Keratinocyte (primary cell): ENCODE measurements at regions not wholly inside any gene's neighbourhood (a gene's known extent, or its start where the extent isn't known, plus 50 kb on each side); places are given as distances from the start of the nearest gene placed in this dataset.

ENCODE experiments used
- DNase-seq: peaks from one replicate; pipeline ENCODE4 v3.0.0-alpha.2; 2011; ENCODE audit warnings: low read depth, missing footprints, low spot score
- FAIRE-seq: peaks from 2 replicates; lab custom pipeline; 2011; peaks lifted over from hg19 to GRCh38; lab: Jason Lieb, UNC
- H2AFZ ChIP-seq: 2 replicates; pipeline ENCODE4 v1.6.0; 2012; ENCODE audit warnings: low read length, control low read depth, inconsistent platforms; ENCODE audit not compliant: control insufficient read depth
- H3K27ac ChIP-seq: 2 replicates; pipeline ENCODE4 v1.5.1; 2011; ENCODE audit warnings: low read length; ENCODE audit not compliant: control insufficient read depth, insufficient read depth
- H3K27me3 ChIP-seq: 3 replicates; pipeline ENCODE4 v1.6.0; 2011; ENCODE audit warnings: low read length; ENCODE audit not compliant: control insufficient read depth, insufficient read depth; ENCODE audit errors: extremely low read depth
- H3K36me3 ChIP-seq, 2 experiments: 2 replicates in 1 of 2; 3 replicates in 1 of 2; pipeline ENCODE4 v1.5.1; 2011; ENCODE audit warnings: low read length in 2 of 2, mild to moderate bottlenecking in 1 of 2; ENCODE audit not compliant: control insufficient read depth in 2 of 2, insufficient read depth in 2 of 2; ENCODE audit errors: extremely low read depth in 1 of 2
- H3K4me1 ChIP-seq: 3 replicates; pipeline ENCODE4 v1.5.1; 2011; ENCODE audit warnings: low read length; ENCODE audit not compliant: control insufficient read depth, insufficient read depth; ENCODE audit errors: extremely low read depth
- H3K4me2 ChIP-seq: 3 replicates; pipeline ENCODE4 v1.6.0; 2011; ENCODE audit warnings: low read depth, low read length; ENCODE audit not compliant: control insufficient read depth, insufficient read depth; ENCODE audit errors: extremely low read depth
- H3K4me3 ChIP-seq, 3 experiments: fragments of 200-600 bp in 1 of 3; sonication (generic) in 1 of 3; 2 replicates in 2 of 3; 3 replicates in 1 of 3; pipeline ENCODE4 v1.5.1; 2011 to 2016; ENCODE audit warnings: low read length in 3 of 3, mild to moderate bottlenecking in 3 of 3, control low read depth in 2 of 3, inconsistent platforms in 1 of 3, low read depth in 1 of 3, mixed read lengths in 1 of 3, mixed run types in 1 of 3, moderate library complexity in 1 of 3; ENCODE audit not compliant: control insufficient read depth in 2 of 3, insufficient read depth in 2 of 3; ENCODE audit errors: extremely low read depth in 1 of 3
- H3K79me2 ChIP-seq: 2 replicates; pipeline ENCODE4 v1.6.0; 2012; ENCODE audit warnings: low read length; ENCODE audit not compliant: control insufficient read depth, insufficient read depth
- H3K9ac ChIP-seq: 3 replicates; pipeline ENCODE4 v1.6.0; 2011; ENCODE audit warnings: low read length; ENCODE audit not compliant: control insufficient read depth, insufficient read depth; ENCODE audit errors: extremely low read depth
- H3K9me1 ChIP-seq: 3 replicates; pipeline ENCODE4 v1.6.0; 2011; ENCODE audit warnings: low read length; ENCODE audit not compliant: control insufficient read depth, insufficient read depth; ENCODE audit errors: extremely low read depth
- H3K9me3 ChIP-seq: 2 replicates; pipeline ENCODE4 v1.5.1; 2012; ENCODE audit warnings: low read depth, low read length; ENCODE audit not compliant: control insufficient read depth
- H4K20me1 ChIP-seq: 3 replicates; pipeline ENCODE4 v1.6.0; 2011; ENCODE audit warnings: low read length; ENCODE audit not compliant: control insufficient read depth, insufficient read depth; ENCODE audit errors: extremely low read depth
- EZH2 ChIP-seq: IDR thresholded peaks from one replicate; pipeline ENCODE4 v1.6.1; 2012; ENCODE audit warnings: inconsistent platforms, mild to moderate bottlenecking, low read length, moderate library complexity
- dilution Hi-C: fragments of 300-500 bp; cut with MboI; formaldehyde crosslinking; loops from one replicate; pipeline ENCODE4 v1.7.0; 2020; ENCODE audit warnings: low sequenced_read_pairs; ENCODE audit not compliant: extremely low pct_ligation_motif_present
- TF ChIP-seq, protein P1 (sequence below), 3 experiments: IDR thresholded peaks in 1 of 3; conservative IDR thresholded peaks in 1 of 3; optimal IDR thresholded peaks in 1 of 3; 2 replicates in 2 of 3; 3 replicates in 1 of 3; pipeline versions ENCODE3 to v1.5.1; 2011; ENCODE audit warnings: low read length in 3 of 3, mild to moderate bottlenecking in 3 of 3, moderate library complexity in 2 of 3, control low read depth in 1 of 3, inconsistent platforms in 1 of 3; ENCODE audit not compliant: insufficient read depth in 2 of 3; ENCODE audit errors: extremely low read depth in 1 of 3

DNA sequence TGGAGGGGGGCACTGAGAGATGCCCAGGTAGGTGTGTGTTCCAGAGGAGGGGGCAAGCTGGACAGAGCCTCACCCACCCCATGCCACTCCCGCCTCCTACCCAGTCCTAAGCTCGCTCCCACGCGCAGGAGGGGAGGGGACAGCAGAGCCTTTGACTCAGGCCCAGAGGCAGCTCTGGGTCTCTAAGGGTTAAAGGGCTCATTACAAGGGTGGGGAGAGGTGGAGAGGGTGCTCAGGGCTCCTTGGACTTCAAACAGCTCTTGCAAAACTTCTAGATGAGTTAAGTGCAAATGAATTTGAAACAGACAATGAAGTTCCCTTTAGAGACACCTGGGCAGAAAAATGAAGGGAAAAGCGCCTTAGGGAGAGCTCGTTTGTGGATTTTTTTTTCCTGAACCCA lies 104.2 kb upstream of the CASZ1 start:
- no peaks in the 10 kb centered on the region for H3K27me3 ChIP-seq
- H3K79me2 ChIP-seq: no peaks in the 10 kb centered on the region
- peak; percentile 95 for FAIRE-seq
- no peaks in the 10 kb centered on the region for H4K20me1 ChIP-seq
- no peak overlapping the region for H2AFZ ChIP-seq
- peaks cover 41% of the 10 kb centered on the region for H3K4me1 ChIP-seq
- H3K9me1 ChIP-seq: no peaks in the 10 kb centered on the region
- H3K4me2 ChIP-seq: peak overlapping the region; percentile 96
- H3K9ac ChIP-seq: peak overlapping the region; percentile 89
- H3K27ac ChIP-seq: peak overlapping the region; percentile 96
- dilution Hi-C loops: no loop called here
- H3K36me3 ChIP-seq: no peaks in the 10 kb centered on the region
- DNase-seq: no peak
- no peaks in the 10 kb centered on the region for H3K9me3 ChIP-seq
- peak overlapping the region; percentile 8 to 61 (median 58) for H3K4me3 ChIP-seq
- TF ChIP-seq, protein P1, sequence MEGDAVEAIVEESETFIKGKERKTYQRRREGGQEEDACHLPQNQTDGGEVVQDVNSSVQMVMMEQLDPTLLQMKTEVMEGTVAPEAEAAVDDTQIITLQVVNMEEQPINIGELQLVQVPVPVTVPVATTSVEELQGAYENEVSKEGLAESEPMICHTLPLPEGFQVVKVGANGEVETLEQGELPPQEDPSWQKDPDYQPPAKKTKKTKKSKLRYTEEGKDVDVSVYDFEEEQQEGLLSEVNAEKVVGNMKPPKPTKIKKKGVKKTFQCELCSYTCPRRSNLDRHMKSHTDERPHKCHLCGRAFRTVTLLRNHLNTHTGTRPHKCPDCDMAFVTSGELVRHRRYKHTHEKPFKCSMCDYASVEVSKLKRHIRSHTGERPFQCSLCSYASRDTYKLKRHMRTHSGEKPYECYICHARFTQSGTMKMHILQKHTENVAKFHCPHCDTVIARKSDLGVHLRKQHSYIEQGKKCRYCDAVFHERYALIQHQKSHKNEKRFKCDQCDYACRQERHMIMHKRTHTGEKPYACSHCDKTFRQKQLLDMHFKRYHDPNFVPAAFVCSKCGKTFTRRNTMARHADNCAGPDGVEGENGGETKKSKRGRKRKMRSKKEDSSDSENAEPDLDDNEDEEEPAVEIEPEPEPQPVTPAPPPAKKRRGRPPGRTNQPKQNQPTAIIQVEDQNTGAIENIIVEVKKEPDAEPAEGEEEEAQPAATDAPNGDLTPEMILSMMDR (optimal IDR thresholded peaks at IDR 0.05 in 1 of 3, IDR thresholded peaks at IDR 0.05 in 1 of 3, conservative IDR thresholded peaks at IDR 0.05 in 1 of 3; ENCODE audit: extremely low read depth in 1 of 3, insufficient read depth in 2 of 3, low read length in 3 of 3): no peak
- TF ChIP-seq EZH2: no peak

DNA sequence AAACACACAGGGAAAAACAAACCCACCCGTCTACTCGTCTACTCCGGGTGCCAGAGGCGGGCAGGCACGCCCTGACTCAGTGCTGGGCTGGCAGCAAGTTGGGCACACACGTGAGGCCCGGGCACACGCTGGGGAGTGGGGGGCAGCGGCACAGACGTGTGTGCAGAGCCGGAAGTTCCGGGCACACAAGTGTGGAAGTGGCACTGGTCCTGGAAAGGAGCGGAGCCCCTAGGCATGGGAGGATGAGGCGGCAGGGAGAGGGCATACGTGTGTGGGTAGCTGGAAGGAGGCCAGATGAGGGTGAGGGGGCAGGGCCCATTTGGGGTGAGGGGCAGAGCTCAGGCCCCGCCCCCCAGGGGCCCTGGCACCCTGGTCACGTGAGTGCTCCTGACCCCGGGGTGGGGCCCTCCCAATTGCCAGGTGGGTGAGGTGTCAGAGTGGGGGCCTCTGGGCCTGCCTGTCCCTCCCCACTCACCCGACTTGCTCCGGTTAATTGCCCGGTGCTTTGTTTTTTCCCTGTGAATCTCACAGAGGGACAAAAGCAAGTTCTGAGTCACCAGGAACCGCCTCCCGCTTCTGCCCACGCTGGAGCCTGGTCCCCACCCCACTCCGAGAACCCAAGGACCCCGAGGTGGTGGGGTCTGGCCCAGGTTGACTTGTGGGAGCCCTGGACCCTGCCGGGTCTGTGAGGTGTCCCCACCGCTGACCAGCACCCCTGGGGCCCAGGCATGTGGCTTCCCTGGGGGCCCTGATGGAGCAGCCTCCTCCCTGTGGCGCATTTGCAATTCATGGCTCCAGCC lies 104.8 kb upstream of the CASZ1 start:
- H3K9me3 ChIP-seq: no peaks in the 10 kb centered on the region
- dilution Hi-C loops: no loop called here
- H3K9me1 ChIP-seq: no peaks in the 10 kb centered on the region
- peak overlapping the region; percentile 0 to 61 (median 40) for H3K4me3 ChIP-seq
- DNase-seq (no peak), FAIRE-seq (peak; percentile 66)
- peak overlapping the region; percentile 89 for H3K9ac ChIP-seq
- no peaks in the 10 kb centered on the region for H3K36me3 ChIP-seq
- peak overlapping the region; percentile 96 for H3K27ac ChIP-seq
- no peak for TF ChIP-seq EZH2
- TF ChIP-seq, protein P1 (optimal IDR thresholded peaks at IDR 0.05 in 1 of 3, IDR thresholded peaks at IDR 0.05 in 1 of 3, conservative IDR thresholded peaks at IDR 0.05 in 1 of 3; ENCODE audit: extremely low read depth in 1 of 3, insufficient read depth in 2 of 3, low read length in 3 of 3): no peak
- peaks cover 41% of the 10 kb centered on the region for H3K4me1 ChIP-seq
- peak overlapping the region; percentile 96 for H3K4me2 ChIP-seq
- H2AFZ ChIP-seq: peak overlapping the region; percentile 68
- no peaks in the 10 kb centered on the region for H4K20me1 ChIP-seq
- H3K79me2 ChIP-seq: no peaks in the 10 kb centered on the region
- no peaks in the 10 kb centered on the region for H3K27me3 ChIP-seq
